CD8-positive, alpha-beta memory T cell (primary cell): ENCODE measurements at regions not wholly inside any gene's neighbourhood (a gene's known extent, or its start where the extent isn't known, plus 50 kb on each side); places are given as distances from the start of the nearest gene placed in this dataset.

Experiments used
- CTCF ChIA-PET: fragments of 350-600 bp; sonication (Branson Sonifier 250); formaldehyde crosslinking; loops from one replicate; lab custom pipeline; 2021; ENCODE audit warnings: antibody characterized with exemption; lab: Charles Lee
- POLR2A ChIA-PET: fragments of 350-600 bp; sonication (Branson Sonifier 250); formaldehyde crosslinking; loops from one replicate; lab custom pipeline; 2021; ENCODE audit warnings: antibody characterized with exemption; lab: Charles Lee
- DNase-seq, 5 donors: peaks; one replicate each; pipeline versions ENCODE4 v3.0.0 to v3.0.0-alpha.2; 2020 to 2022; ENCODE audit warnings: mixed read lengths in 1 of 5
- H3K27ac ChIP-seq: one replicate; pipeline ENCODE4 v1.7.0; 2013; ENCODE audit warnings: low read depth, mild to moderate bottlenecking, low read length, moderate library complexity
- H3K27me3 ChIP-seq: 2 replicates; pipeline ENCODE4 v1.7.0; 2013; ENCODE audit warnings: low read length, mild to moderate bottlenecking; ENCODE audit not compliant: insufficient read depth, poor library complexity, severe bottlenecking
- H3K36me3 ChIP-seq: 2 replicates; pipeline ENCODE4 v1.7.0; 2013; ENCODE audit warnings: mild to moderate bottlenecking, low read length, moderate library complexity; ENCODE audit not compliant: insufficient read depth
- H3K4me1 ChIP-seq: 2 replicates; pipeline ENCODE4 v1.7.0; 2013; ENCODE audit warnings: mild to moderate bottlenecking, low read length, moderate library complexity; ENCODE audit not compliant: insufficient read depth
- H3K4me3 ChIP-seq: 2 replicates; pipeline ENCODE4 v1.7.0; 2013; ENCODE audit warnings: mild to moderate bottlenecking, low read length
- H3K9me3 ChIP-seq: 2 replicates; pipeline ENCODE4 v1.7.0; 2013; ENCODE audit warnings: mild to moderate bottlenecking, low read length
- H3K27ac Mint-ChIP-seq, 8 donors: one replicate each; pipeline ENCODE4 v1.8.0; 2020 to 2021; ENCODE audit warnings: mixed read lengths in 8 of 8, mild to moderate bottlenecking in 6 of 8, inconsistent platforms in 3 of 8, moderate library complexity in 3 of 8
- H3K27me3 Mint-ChIP-seq, 2 donors: one replicate each; pipeline ENCODE4 v1.8.0; 2020 to 2021; ENCODE audit warnings: mixed read lengths in 2 of 2, mild to moderate bottlenecking in 1 of 2, moderate library complexity in 1 of 2
- H3K36me3 Mint-ChIP-seq, 3 donors: one replicate each; pipeline ENCODE4 v1.8.0; 2020 to 2021; ENCODE audit warnings: mixed read lengths in 3 of 3, inconsistent platforms in 1 of 3, mild to moderate bottlenecking in 1 of 3
- H3K4me1 Mint-ChIP-seq, 3 donors: one replicate each; pipeline ENCODE4 v1.8.0; 2020 to 2021; ENCODE audit warnings: mixed read lengths in 3 of 3, inconsistent platforms in 1 of 3, mild to moderate bottlenecking in 1 of 3
- H3K4me3 Mint-ChIP-seq, 7 donors: one replicate each; pipeline ENCODE4 v1.8.0; 2020 to 2021; ENCODE audit warnings: mixed read lengths in 7 of 7, mild to moderate bottlenecking in 6 of 7, moderate library complexity in 4 of 7, inconsistent platforms in 2 of 7
- H3K9me3 Mint-ChIP-seq, 5 donors: one replicate each; pipeline ENCODE4 v1.8.0; 2020 to 2022; ENCODE audit warnings: mixed read lengths in 5 of 5, mild to moderate bottlenecking in 3 of 5, moderate library complexity in 2 of 5, inconsistent platforms in 1 of 5

DNA sequence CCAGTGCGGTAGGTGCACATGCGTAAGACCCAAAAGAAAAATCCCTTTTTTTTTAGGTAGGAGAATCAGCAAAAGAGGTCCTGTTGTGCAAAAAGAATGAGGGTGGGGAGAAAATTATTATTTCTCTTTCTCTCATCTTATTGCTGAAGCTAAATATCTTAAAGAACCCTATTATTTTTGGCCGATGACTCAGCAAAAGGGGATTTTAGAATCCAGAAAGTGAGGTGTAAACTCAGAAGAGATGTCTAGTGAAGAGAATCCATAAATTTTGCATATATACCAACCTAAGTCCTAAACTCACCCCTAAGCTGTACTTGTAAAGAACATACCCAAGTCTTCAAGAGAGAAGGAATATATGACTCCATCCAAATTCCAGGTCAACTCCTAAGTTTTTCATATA is 386.3 kb upstream of the ZNF717 start:
- no peaks in the 10 kb centered on the region for H3K9me3 ChIP-seq
- Mint-ChIP-seq H3K27me3 (no peaks in the 10 kb centered on the region), H3K4me1 (no peaks in the 10 kb centered on the region), H3K4me3 (no peak overlapping the region), H3K36me3 (no peaks in the 10 kb centered on the region), H3K9me3 (peaks cover 8 to 29% (median 10%) of the 10 kb centered on the region in 5 donors), H3K27ac (no peak overlapping the region)
- no peaks in the 10 kb centered on the region for H3K36me3 ChIP-seq
- H3K27ac ChIP-seq, result no peak overlapping the region
- no peak for DNase-seq
- CTCF ChIA-PET, result no interaction called here
- H3K4me3 ChIP-seq, result no peak overlapping the region
- H3K27me3 ChIP-seq, result no peaks in the 10 kb centered on the region
- H3K4me1 ChIP-seq, result no peaks in the 10 kb centered on the region
- POLR2A ChIA-PET, result no interaction called here

DNA sequence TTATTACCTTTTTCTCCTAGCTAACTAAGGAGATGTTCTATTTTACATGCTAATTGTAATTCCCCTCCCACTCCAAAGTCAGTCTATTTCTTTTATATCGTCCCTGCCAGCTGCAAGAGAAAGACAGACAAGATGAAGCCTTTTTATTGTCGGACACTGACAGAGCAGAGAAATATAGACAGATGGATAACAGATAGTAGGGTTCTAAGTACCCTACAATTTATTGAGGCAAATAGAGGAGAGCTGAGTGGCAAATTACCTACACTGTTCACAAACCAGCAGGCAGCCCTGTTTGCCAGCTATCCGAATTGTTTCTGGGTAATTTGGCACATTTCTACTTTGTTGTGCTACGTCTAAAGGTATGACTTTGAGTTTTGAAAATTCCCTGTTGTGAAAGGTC is 392.3 kb upstream of the ZNF717 start:
- Mint-ChIP-seq H3K4me1 (no peaks in the 10 kb centered on the region), H3K36me3 (no peaks in the 10 kb centered on the region), H3K27ac (no peak overlapping the region), H3K4me3 (no peak overlapping the region), H3K27me3 (no peaks in the 10 kb centered on the region), H3K9me3 (peaks cover 4 to 30% (median 16%) of the 10 kb centered on the region in 5 donors)
- Histone ChIP-seq H3K27ac (no peak overlapping the region), H3K36me3 (no peaks in the 10 kb centered on the region), H3K4me1 (no peaks in the 10 kb centered on the region), H3K9me3 (no peaks in the 10 kb centered on the region), H3K27me3 (no peaks in the 10 kb centered on the region), H3K4me3 (no peak overlapping the region)
- DNase-seq, result no peak
- POLR2A ChIA-PET, result no interaction called here
- CTCF ChIA-PET, result no interaction called here

DNA sequence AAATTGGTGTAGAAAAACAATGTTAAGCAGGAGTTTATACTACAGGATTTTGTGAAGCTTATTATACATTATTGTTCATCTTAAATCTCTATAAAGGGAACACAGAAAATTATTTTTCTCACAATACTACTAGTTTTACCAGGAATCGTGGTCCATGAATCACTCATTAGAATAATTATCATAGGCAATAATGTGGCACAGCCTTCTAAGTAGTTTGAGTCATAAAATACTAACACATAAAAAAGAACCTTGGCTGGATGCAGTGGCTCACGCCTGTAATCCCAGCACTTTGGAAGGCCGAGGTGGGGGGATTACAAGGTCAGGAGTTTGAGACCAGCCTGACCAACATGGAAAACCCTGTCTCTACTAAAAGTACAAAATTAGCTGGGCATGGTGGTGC is 393.1 kb upstream of the ZNF717 start:
- ChIA-PET CTCF (no interaction called here), POLR2A (no interaction called here)
- Mint-ChIP-seq H3K9me3 (peaks cover 4 to 36% (median 20%) of the 10 kb centered on the region in 5 donors), H3K4me1 (no peaks in the 10 kb centered on the region), H3K27ac (no peak overlapping the region), H3K4me3 (no peak overlapping the region), H3K27me3 (no peaks in the 10 kb centered on the region), H3K36me3 (no peaks in the 10 kb centered on the region)
- no peaks in the 10 kb centered on the region for H3K9me3 ChIP-seq
- no peak for DNase-seq
- no peak overlapping the region for H3K4me3 ChIP-seq
- H3K27me3 ChIP-seq, result no peaks in the 10 kb centered on the region
- no peaks in the 10 kb centered on the region for H3K36me3 ChIP-seq
- H3K27ac ChIP-seq, result no peak overlapping the region
- no peaks in the 10 kb centered on the region for H3K4me1 ChIP-seq

DNA sequence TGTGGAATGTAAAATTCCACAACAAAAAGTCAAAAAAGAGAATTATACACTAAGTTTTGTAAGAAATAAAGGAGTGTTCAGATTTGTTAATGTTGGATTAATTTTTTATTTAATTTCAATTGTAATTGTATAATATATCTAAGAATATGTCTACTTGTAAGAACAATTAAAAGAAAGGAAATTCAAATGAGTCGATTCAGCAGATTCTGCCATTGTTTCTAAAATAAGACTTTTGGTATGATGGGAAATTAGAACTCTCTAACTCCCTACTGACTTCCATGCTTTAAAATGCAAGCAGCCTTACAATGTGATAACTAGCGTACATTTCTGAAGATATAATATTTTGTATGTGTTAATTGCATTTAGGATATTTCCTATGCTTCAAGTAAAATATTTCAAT is 395.9 kb upstream of the ZNF717 start:
- no peak overlapping the region for H3K4me3 Mint-ChIP-seq
- CTCF ChIA-PET, result no interaction called here
- no peak for DNase-seq

DNA sequence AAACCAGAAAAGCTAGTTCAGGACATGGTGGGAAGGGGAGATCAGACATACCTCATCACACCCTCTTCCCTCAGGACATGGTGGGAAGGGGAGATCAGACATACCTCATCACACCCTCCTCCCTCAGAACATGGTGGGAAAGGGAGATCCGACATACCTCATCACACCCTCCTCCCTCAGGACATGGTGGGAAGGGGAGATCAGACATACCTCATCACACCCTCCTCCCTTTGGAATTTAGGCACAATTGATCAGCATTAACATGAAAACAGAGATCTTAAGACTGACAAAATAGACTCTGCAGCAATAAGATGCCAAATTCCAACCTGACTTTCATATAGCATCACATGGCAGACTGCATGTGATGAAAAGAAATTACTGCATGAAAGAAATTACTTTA is 412.7 kb upstream of the ZNF717 start:
- Mint-ChIP-seq H3K4me3 (no peak overlapping the region), H3K4me1 (no peaks in the 10 kb centered on the region), H3K27me3 (no peaks in the 10 kb centered on the region), H3K9me3 (peaks cover 4 to 26% (median 6%) of the 10 kb centered on the region in 5 donors), H3K27ac (no peak overlapping the region), H3K36me3 (no peaks in the 10 kb centered on the region)
- H3K36me3 ChIP-seq, result no peaks in the 10 kb centered on the region
- H3K27ac ChIP-seq, result no peak overlapping the region
- POLR2A ChIA-PET, result no interaction called here
- no peaks in the 10 kb centered on the region for H3K4me1 ChIP-seq
- H3K4me3 ChIP-seq, result no peak overlapping the region
- H3K9me3 ChIP-seq, result no peaks in the 10 kb centered on the region
- CTCF ChIA-PET, result no interaction called here
- no peaks in the 10 kb centered on the region for H3K27me3 ChIP-seq
- no peak for DNase-seq

More for the DNA sequence above, 395.9 kb upstream of the ZNF717 start:
- H3K36me3 ChIP-seq, result no peaks in the 10 kb centered on the region
- no peak overlapping the region for H3K27ac ChIP-seq
- no peaks in the 10 kb centered on the region for H3K27me3 ChIP-seq
- H3K4me3 ChIP-seq, result no peak overlapping the region
- Mint-ChIP-seq H3K27ac (no peak overlapping the region), H3K4me1 (no peaks in the 10 kb centered on the region), H3K9me3 (peaks cover 8 to 35% (median 10%) of the 10 kb centered on the region in 5 donors), H3K36me3 (no peaks in the 10 kb centered on the region), H3K27me3 (no peaks in the 10 kb centered on the region)
- no peaks in the 10 kb centered on the region for H3K4me1 ChIP-seq
- no peaks in the 10 kb centered on the region for H3K9me3 ChIP-seq
- POLR2A ChIA-PET, result no interaction called here

DNA sequence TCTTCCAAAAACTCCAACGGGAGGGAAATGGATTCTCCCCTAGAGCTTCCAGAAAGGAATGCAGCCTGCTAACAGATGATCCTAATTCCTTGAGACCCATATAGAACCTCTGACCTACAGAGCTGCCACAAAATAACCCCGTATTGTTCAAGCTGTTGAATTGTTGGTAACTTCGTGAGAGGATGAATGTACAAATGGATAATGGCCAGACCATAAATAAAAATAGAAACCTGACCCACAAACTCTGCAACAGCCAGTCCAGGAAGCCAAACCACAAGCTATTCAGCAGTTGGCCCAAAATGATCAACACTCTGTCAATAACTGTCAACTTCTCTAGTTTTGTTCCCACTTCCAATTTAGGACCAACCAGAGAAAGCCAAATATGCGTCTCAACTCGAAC is 414.0 kb upstream of the ZNF717 start:
- POLR2A ChIA-PET, result no interaction called here
- Mint-ChIP-seq H3K4me3 (no peak overlapping the region), H3K9me3 (peaks cover 4 to 29% (median 12%) of the 10 kb centered on the region in 5 donors), H3K27ac (no peak overlapping the region), H3K27me3 (no peaks in the 10 kb centered on the region), H3K36me3 (no peaks in the 10 kb centered on the region), H3K4me1 (no peaks in the 10 kb centered on the region)
- Histone ChIP-seq H3K4me1 (no peaks in the 10 kb centered on the region), H3K27ac (no peak overlapping the region), H3K9me3 (no peaks in the 10 kb centered on the region), H3K36me3 (no peaks in the 10 kb centered on the region), H3K27me3 (no peaks in the 10 kb centered on the region), H3K4me3 (no peak overlapping the region)
- no peak for DNase-seq
- CTCF ChIA-PET, result no interaction called here

DNA sequence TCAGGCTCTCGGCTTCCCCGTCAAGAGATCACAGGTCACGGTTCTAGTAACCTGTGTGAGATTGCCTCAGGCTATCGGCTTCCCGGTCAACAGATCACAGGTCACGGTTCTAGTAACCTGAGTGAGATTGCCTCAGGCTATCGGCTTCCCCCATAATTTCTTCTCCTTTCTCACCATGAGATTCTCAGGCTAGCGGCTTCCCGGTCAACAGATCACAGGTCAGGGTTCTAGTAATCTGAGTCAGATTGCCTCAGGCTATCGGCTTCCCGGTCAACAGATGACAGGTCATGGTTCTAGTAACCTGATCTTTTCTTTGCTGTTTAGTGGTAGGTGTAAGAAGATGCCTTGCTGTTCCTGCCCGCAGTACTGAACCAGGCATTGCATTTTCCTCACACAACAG is 418.2 kb upstream of the ZNF717 start:
- H3K27me3 ChIP-seq, result no peaks in the 10 kb centered on the region
- Mint-ChIP-seq H3K9me3 (peaks cover 2 to 36% (median 13%) of the 10 kb centered on the region in 5 donors), H3K36me3 (no peaks in the 10 kb centered on the region), H3K4me3 (no peak overlapping the region), H3K27me3 (no peaks in the 10 kb centered on the region), H3K27ac (no peak overlapping the region), H3K4me1 (no peaks in the 10 kb centered on the region)
- no peak overlapping the region for H3K27ac ChIP-seq
- H3K9me3 ChIP-seq, result no peaks in the 10 kb centered on the region
- no peaks in the 10 kb centered on the region for H3K36me3 ChIP-seq
- no peak overlapping the region for H3K4me3 ChIP-seq
- CTCF ChIA-PET, result no interaction called here
- no peak for DNase-seq
- no peaks in the 10 kb centered on the region for H3K4me1 ChIP-seq
- POLR2A ChIA-PET, result no interaction called here

DNA sequence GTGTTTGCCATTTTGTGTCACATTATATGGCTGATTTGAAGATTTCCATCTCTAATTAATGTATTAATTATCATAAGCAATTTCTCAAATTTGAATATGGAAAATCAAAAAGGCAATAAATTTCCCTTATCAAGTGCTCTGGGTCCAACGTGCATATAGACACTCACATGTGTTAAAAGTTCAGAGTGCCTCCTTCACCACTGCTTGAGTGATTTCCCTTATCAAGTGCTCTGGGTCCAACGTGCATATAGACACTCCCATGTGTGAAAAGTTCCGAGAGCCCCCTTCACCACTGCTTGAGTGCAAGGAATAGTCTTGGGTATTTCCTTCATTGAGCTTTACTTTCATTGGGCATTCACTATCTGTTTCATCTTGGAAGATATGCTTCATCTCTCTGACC is 421.0 kb upstream of the ZNF717 start:
- no peak overlapping the region for H3K27ac ChIP-seq
- no peak overlapping the region for H3K4me3 Mint-ChIP-seq
- no peaks in the 10 kb centered on the region for H3K9me3 ChIP-seq
- no peaks in the 10 kb centered on the region for H3K36me3 Mint-ChIP-seq
- ChIA-PET CTCF (no interaction called here), POLR2A (no interaction called here)
- H3K4me1 ChIP-seq, result no peaks in the 10 kb centered on the region
- no peak overlapping the region for H3K27ac Mint-ChIP-seq
- no peaks in the 10 kb centered on the region for H3K4me1 Mint-ChIP-seq
- no peaks in the 10 kb centered on the region for H3K27me3 ChIP-seq
- no peak for DNase-seq
- no peak overlapping the region for H3K4me3 ChIP-seq
- H3K9me3 Mint-ChIP-seq, result peaks cover 2 to 47% (median 15%) of the 10 kb centered on the region in 5 donors
- no peaks in the 10 kb centered on the region for H3K36me3 ChIP-seq
- no peaks in the 10 kb centered on the region for H3K27me3 Mint-ChIP-seq

DNA sequence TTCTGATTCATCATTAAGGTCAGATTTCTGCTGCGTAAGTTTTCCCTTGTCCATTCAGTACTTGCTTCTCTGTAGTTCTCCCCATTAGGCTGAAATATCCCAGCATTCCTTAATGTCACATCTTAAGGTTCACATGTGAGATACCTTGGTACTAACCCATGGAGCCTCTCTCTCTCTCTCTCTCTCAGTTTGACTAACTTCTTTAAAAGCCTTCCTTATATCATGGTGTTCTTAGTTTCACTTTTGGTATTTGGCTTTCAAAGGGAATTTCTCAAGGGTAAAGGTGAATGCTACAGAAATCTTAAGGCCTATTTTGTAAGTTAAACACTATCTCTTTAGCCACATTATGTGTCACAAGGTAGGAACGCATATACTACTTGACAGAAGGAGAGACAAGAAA is 427.3 kb upstream of the ZNF717 start:
- H3K27me3 Mint-ChIP-seq, result no peaks in the 10 kb centered on the region
- Histone ChIP-seq H3K4me3 (no peak overlapping the region), H3K4me1 (no peaks in the 10 kb centered on the region), H3K27ac (no peak overlapping the region), H3K36me3 (no peaks in the 10 kb centered on the region), H3K9me3 (no peaks in the 10 kb centered on the region), H3K27me3 (no peaks in the 10 kb centered on the region)
- peaks cover 2 to 32% (median 15%) of the 10 kb centered on the region in 5 donors for H3K9me3 Mint-ChIP-seq
- no peak overlapping the region for H3K27ac Mint-ChIP-seq
- H3K4me1 Mint-ChIP-seq, result no peaks in the 10 kb centered on the region
- CTCF ChIA-PET, result no interaction called here
- peaks cover 0 to 1% (median 0%) of the 10 kb centered on the region in 3 donors for H3K36me3 Mint-ChIP-seq
- no peak overlapping the region for H3K4me3 Mint-ChIP-seq
- POLR2A ChIA-PET, result no interaction called here
- DNase-seq, result no peak
